ENCODE measurements at regions not wholly inside any gene's neighbourhood (a gene's known extent, or its start where the extent isn't known, plus 50 kb on each side); places are given as distances from the start of the nearest gene placed in this dataset.

GRCh38 chr9:136597965-136598364, 52.1 kb upstream of the NOTCH1 start:
- no peak overlapping the region for H3K9ac ChIP-seq (ENCODE audit: low read depth in 1 of 3, low read length in 3 of 3)
- no peaks in the 10 kb centered on the region for H3K4me1 ChIP-seq (ENCODE audit: control insufficient read depth in 3 of 3, insufficient read depth in 3 of 3, low read length in 3 of 3)
- no peak overlapping the region for H3K4me3 ChIP-seq (ENCODE audit: low read length in 3 of 3)
- peaks cover 15 to 27% (median 23%) of the 10 kb centered on the region in 3 donors for H3K27me3 ChIP-seq (ENCODE audit: control insufficient read depth in 3 of 3, insufficient read depth in 3 of 3, low read length in 3 of 3)
- H3K9me3 ChIP-seq (ENCODE audit: control insufficient read depth in 3 of 3, low read length in 3 of 3): no peaks in the 10 kb centered on the region
- H3K36me3 ChIP-seq (ENCODE audit: control insufficient read depth in 3 of 3, insufficient read depth in 3 of 3, low read length in 3 of 3): no peaks in the 10 kb centered on the region
- H3K27ac ChIP-seq (ENCODE audit: low read depth, low read length): no peak overlapping the region

GRCh38 chr9:136597141-136597885, 51.5 kb upstream of the NOTCH1 start:
- no peaks in the 10 kb centered on the region for H3K4me1 ChIP-seq (ENCODE audit: control insufficient read depth in 3 of 3, insufficient read depth in 3 of 3, low read length in 3 of 3)
- H3K27ac ChIP-seq (ENCODE audit: low read depth, low read length): no peak overlapping the region
- H3K9ac ChIP-seq (ENCODE audit: low read depth in 1 of 3, low read length in 3 of 3): no peak overlapping the region
- no peaks in the 10 kb centered on the region for H3K9me3 ChIP-seq (ENCODE audit: control insufficient read depth in 3 of 3, low read length in 3 of 3)
- H3K27me3 ChIP-seq (ENCODE audit: control insufficient read depth in 3 of 3, insufficient read depth in 3 of 3, low read length in 3 of 3): peaks cover 15 to 26% (median 25%) of the 10 kb centered on the region in 3 donors
- no peak overlapping the region for H3K4me3 ChIP-seq (ENCODE audit: low read length in 3 of 3)
- H3K36me3 ChIP-seq (ENCODE audit: control insufficient read depth in 3 of 3, insufficient read depth in 3 of 3, low read length in 3 of 3): no peaks in the 10 kb centered on the region

- Histone ChIP-seq H3K4me1 (ENCODE audit: control insufficient read depth in 3 of 3, insufficient read depth in 3 of 3, low read length in 3 of 3) (no peaks in the 10 kb centered on the region), H3K27ac (ENCODE audit: low read depth, low read length) (no peak overlapping the region), H3K9ac (ENCODE audit: low read depth in 1 of 3, low read length in 3 of 3) (no peak overlapping the region), H3K4me3 (ENCODE audit: low read length in 3 of 3) (no peak overlapping the region), H3K36me3 (ENCODE audit: control insufficient read depth in 3 of 3, insufficient read depth in 3 of 3, low read length in 3 of 3) (no peaks in the 10 kb centered on the region), H3K9me3 (ENCODE audit: control insufficient read depth in 3 of 3, low read length in 3 of 3) (no peaks in the 10 kb centered on the region), H3K27me3 (ENCODE audit: control insufficient read depth in 3 of 3, insufficient read depth in 3 of 3, low read length in 3 of 3) (peaks cover 18 to 29% (median 22%) of the 10 kb centered on the region in 3 donors)
Observed at GRCh38 chr9:136596630-136597031, 50.8 kb upstream of the NOTCH1 start.

- H3K4me1 ChIP-seq (ENCODE audit: control insufficient read depth in 3 of 3, insufficient read depth in 3 of 3, low read length in 3 of 3): peaks cover 0 to 2% (median 0%) of the 10 kb centered on the region in 3 donors
- H3K4me3 ChIP-seq (ENCODE audit: low read length in 3 of 3): no peak overlapping the region
- no peaks in the 10 kb centered on the region for H3K9me3 ChIP-seq (ENCODE audit: control insufficient read depth in 3 of 3, low read length in 3 of 3)
- peaks cover 22 to 33% (median 22%) of the 10 kb centered on the region in 3 donors for H3K27me3 ChIP-seq (ENCODE audit: control insufficient read depth in 3 of 3, insufficient read depth in 3 of 3, low read length in 3 of 3)
- H3K36me3 ChIP-seq (ENCODE audit: control insufficient read depth in 3 of 3, insufficient read depth in 3 of 3, low read length in 3 of 3): no peaks in the 10 kb centered on the region
- no peak overlapping the region for H3K27ac ChIP-seq (ENCODE audit: low read depth, low read length)
- H3K9ac ChIP-seq (ENCODE audit: low read depth in 1 of 3, low read length in 3 of 3): no peak overlapping the region
Observed at GRCh38 chr9:136596217-136596616, 50.4 kb upstream of the NOTCH1 start.

- no peaks in the 10 kb centered on the region for H3K9me3 ChIP-seq (ENCODE audit: control insufficient read depth in 3 of 3, low read length in 3 of 3)
- H3K4me1 ChIP-seq (ENCODE audit: control insufficient read depth in 3 of 3, insufficient read depth in 3 of 3, low read length in 3 of 3): peaks cover 2 to 7% (median 4%) of the 10 kb centered on the region in 3 donors
- no peaks in the 10 kb centered on the region for H3K36me3 ChIP-seq (ENCODE audit: control insufficient read depth in 3 of 3, insufficient read depth in 3 of 3, low read length in 3 of 3)
- H3K27ac ChIP-seq (ENCODE audit: low read depth, low read length): no peak overlapping the region
- no peak overlapping the region for H3K4me3 ChIP-seq (ENCODE audit: low read length in 3 of 3)
- no peak overlapping the region for H3K9ac ChIP-seq (ENCODE audit: low read depth in 1 of 3, low read length in 3 of 3)
- peaks cover 21 to 34% (median 21%) of the 10 kb centered on the region in 3 donors for H3K27me3 ChIP-seq (ENCODE audit: control insufficient read depth in 3 of 3, insufficient read depth in 3 of 3, low read length in 3 of 3)
Observed at GRCh38 chr9:136595245-136596153, 49.7 kb upstream of the NOTCH1 start.
